GM18505 (cell line): ENCODE measurements at regions not wholly inside any gene's neighbourhood (a gene's known extent, or its start where the extent isn't known, plus 50 kb on each side); places are given as distances from the start of the nearest gene placed in this dataset.

Experiments
- ATAC-seq: cut with Tn5 transposase; IDR thresholded peaks from one replicate; pipeline ENCODE4 v1.9.1; 2021; ENCODE audit not compliant: unreplicated experiment
- POLR2A ChIP-seq: IDR thresholded peaks from 4 replicates; pipeline ENCODE4 v1.6.1; 2011; ENCODE audit warnings: borderline replicate concordance; ENCODE audit not compliant: insufficient read depth, insufficient read length; ENCODE audit errors: extremely low read depth

GRCh38 chr2:171237751-171238505 is 77.2 kb upstream of the TLK1 start:
- ATAC-seq, result no peak
- TF ChIP-seq POLR2A, result no peak

GRCh38 chr2:171235262-171235881 is 74.7 kb upstream of the TLK1 start:
- no peak for TF ChIP-seq POLR2A
- no peak for ATAC-seq

DNA sequence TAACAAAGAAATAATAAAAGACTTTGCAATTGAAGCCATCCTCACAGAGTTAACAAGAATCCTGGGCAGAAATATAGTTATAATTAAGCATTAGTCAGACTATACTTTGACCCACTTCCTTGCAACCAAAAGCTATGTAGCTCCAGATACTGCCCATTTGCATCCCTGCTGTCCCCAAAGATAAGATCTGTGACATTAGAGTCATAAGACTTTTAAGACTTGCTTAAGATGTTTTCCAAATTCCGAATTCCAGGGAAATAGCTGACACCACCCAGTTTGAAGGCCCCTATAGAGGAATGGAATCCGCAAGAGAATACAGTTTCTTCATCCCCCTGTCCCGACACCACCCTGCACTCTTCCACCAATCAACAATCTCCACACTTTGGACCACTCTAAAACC is 69.5 kb upstream of the TLK1 start:
- no peak for ATAC-seq
- no peak for TF ChIP-seq POLR2A

DNA sequence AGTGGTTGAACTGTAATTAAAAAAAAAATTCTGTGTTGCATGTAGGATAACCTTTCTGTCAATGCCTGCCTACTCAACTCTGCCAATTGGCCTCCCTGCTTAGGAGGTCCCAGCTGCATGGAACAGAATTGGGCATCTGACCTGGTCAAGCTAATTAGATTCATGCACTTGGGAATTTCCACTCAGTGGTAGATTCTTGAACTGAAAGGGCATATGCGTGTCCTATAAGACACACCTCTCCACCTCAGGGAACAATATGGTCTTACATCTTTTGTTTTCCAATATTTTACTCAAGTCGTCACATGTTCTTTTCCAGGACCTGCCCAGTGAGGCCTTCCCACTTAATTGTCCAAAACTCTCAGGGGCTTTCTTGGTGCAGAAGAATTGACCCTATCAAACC is 68.1 kb upstream of the TLK1 start:
- TF ChIP-seq POLR2A, result no peak
- no peak for ATAC-seq

DNA sequence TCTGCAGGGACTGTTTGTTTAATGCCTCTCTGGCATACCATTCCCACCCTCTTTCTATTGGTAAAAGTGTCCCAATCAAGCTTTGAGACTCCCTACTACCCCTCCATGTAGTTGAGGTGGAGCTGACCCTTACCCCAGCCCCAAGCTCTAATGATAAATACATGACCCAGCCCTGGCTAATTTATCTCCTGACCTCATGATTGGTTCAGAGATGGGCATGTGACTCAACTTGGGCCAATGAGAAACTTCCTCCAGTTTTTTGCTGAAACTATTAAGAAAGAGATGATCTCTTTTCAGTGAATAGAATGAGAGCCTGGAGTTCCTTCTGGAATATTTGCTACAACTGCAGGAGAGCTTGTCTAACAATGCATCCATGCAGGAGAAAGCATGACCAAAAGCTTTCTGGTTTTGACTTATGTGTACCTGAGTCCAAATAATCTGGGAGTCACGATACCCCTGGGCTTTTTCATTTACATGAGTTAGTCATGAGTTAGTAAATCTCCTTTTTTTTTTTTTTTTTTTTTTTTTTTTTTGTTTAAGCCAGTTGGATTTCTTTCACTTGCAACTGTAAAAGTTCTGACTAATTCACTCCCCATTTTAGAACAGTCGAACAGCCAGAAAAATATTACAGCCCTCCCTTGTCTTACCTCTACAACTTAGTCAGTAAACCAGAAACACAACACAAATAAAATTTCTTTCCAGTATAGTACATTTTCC is 66.5 kb upstream of the TLK1 start:
- no peak for ATAC-seq
- no peak for TF ChIP-seq POLR2A

GRCh38 chr2:171226461-171226860 is 65.8 kb upstream of the TLK1 start:
- ATAC-seq, result no peak
- no peak for TF ChIP-seq POLR2A

DNA sequence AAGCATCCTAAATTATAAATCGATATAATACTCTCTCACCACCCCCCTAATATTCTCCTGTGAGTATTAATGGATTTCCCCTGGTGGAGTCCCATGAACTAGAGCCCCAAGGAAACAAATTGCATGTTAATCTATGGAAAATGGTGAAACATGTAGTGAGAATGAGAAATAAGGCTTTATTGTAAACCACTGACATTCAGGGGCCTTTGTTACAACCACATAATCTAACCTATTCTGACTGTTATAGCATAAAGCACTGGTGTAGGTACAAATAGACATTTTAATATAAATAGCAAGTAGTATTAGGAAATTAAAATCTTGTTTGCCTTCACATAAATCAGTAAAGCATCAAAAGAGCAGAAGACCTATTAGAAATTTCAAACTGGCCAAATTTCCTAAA is 65.3 kb upstream of the TLK1 start:
- no peak for ATAC-seq
- TF ChIP-seq POLR2A, result no peak

- ATAC-seq, result no peak
Measured at GRCh38 chr2:171225302-171225980, 64.7 kb upstream of the TLK1 start.

GRCh38 chr2:171217330-171217729 is 56.6 kb upstream of the TLK1 start:
- no peak for ATAC-seq
- TF ChIP-seq POLR2A, result no peak

More at GRCh38 chr2:171225302-171225980, 64.7 kb upstream of the TLK1 start:
- TF ChIP-seq POLR2A, result no peak

DNA sequence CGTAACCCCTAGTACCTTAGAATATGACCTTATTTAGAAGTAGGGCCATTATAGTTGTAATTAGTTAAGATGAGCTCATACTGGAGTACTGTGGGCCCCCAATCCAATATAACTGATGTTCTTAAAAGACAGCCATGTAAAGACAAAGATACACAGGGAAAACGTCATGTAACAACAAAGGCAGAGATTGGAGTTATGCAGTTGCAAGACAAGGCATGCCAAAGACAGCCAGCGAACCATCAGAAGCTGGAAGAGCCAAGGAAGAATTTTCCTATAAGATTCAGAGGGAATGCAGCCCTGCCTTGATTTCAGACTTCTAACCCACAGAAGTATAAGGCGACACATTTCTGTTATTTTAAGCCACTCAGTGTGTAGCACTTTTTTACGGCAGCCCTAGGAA is 55.9 kb upstream of the TLK1 start:
- no peak for ATAC-seq
- no peak for TF ChIP-seq POLR2A

DNA sequence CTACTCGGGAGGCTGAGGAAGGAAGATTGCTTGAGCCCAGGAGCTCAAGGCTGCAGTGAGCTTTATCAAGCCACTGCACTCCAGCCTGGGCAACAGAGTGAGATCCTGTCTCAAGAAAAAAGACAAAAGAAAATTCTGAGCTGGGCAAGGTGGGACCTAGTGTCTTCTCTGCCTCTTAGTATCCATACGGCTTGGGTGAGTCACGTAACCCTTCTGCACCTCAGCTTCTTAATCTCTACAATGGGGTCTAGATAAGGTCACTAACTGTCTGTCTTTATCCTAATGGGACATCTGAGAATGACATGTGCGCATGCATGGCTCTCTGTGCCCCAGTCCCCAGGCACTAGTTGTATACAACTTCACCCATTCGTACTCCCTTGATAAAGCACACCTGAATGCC is 53.4 kb upstream of the TLK1 start:
- no peak for ATAC-seq
- no peak for TF ChIP-seq POLR2A

GRCh38 chr2:171210864-171211431 is 50.3 kb upstream of the TLK1 start:
- TF ChIP-seq POLR2A, result no peak
- peak; percentile 64 for ATAC-seq
